ENCODE measurements at regions not wholly inside any gene's neighbourhood (a gene's known extent, or its start where the extent isn't known, plus 50 kb on each side); places are given as distances from the start of the nearest gene placed in this dataset.

DNA sequence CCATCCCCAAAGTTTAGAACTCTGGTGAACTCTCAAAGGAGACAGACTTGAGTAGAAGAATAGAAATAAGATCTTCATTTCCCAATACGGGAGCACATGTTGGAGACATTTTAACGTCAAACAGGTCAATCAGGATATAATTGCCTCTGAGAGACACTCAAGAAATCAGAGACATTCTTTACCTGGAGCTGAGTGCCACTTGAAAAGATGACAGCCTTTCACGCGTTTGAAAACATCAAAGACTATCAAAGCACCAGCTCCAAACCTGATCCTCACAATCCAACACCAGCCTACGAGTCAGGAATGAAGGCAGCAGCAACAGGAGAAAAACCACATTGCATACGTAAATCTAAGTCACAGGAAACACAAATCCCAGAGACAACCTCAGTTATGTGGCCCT is 571.5 kb upstream of the CDH4 start:
- Histone ChIP-seq H3K9me3 (ENCODE audit: insufficient read depth in 2 of 2, low read depth in 1 of 2, low read length in 1 of 2) (no peaks in the 10 kb centered on the region), H2BK120ac (replicated peaks; ENCODE audit: low read depth, low read length) (no peak overlapping the region), H3K4me3 (ENCODE audit: extremely low read depth in 1 of 4, insufficient read depth in 2 of 4, low read depth in 3 of 4, low read length in 4 of 4) (no peak overlapping the region), H4K5ac (ENCODE audit: insufficient read length, low read depth, low read length) (no peak overlapping the region), H3K4ac (replicated peaks; ENCODE audit: insufficient read length, low read depth, low read length) (no peak overlapping the region), H2BK12ac (ENCODE audit: low read depth, low read length) (no peak overlapping the region), H2AK5ac (ENCODE audit: low read depth, low read length) (no peak overlapping the region), H3K79me1 (ENCODE audit: low read depth, low read length) (no peaks in the 10 kb centered on the region), H2BK20ac (ENCODE audit: low read length) (no peak overlapping the region), H3K79me2 (ENCODE audit: control insufficient read depth in 1 of 2, insufficient read depth in 2 of 2, low read length in 2 of 2) (no peaks in the 10 kb centered on the region), H3K23me2 (ENCODE audit: low read depth, low read length) (no peaks in the 10 kb centered on the region), H3K9ac (replicated peaks in 1 of 4; ENCODE audit: extremely low read depth in 1 of 4, low read depth in 3 of 4, low read length in 3 of 4) (no peak overlapping the region), H3K18ac (ENCODE audit: extremely low read depth, low read length) (no peak overlapping the region), H3K23ac (ENCODE audit: insufficient read length) (no peak overlapping the region), H4K8ac (ENCODE audit: extremely low read depth, insufficient read depth, low read length) (no peak overlapping the region), H3K56ac (replicated peaks; ENCODE audit: insufficient read length, low read depth, low read length) (no peak overlapping the region), H4K91ac (replicated peaks; ENCODE audit: insufficient read length, low read length) (no peak overlapping the region), H4K20me1 (replicated peaks in 1 of 2; ENCODE audit: control insufficient read depth in 1 of 2, insufficient read depth in 2 of 2, low read length in 2 of 2) (no peaks in the 10 kb centered on the region), H3K27ac (ENCODE audit: low read depth, low read length) (no peak overlapping the region), H2AFZ (ENCODE audit: low read length) (0 out of 2 replicates have a peak overlapping the region, but pooled peaks have one; percentile 35), H2BK15ac (ENCODE audit: low read length) (no peak overlapping the region; the same call in 1 of the 2 replicates), H3K4me2 (ENCODE audit: insufficient read depth in 1 of 2, low read depth in 2 of 2, low read length in 2 of 2) (no peak overlapping the region), H3K27me3 (replicated peaks in 1 of 4; ENCODE audit: control insufficient read depth in 3 of 4, extremely low read depth in 1 of 4, insufficient read depth in 3 of 4, low read length in 3 of 4) (no peaks in the 10 kb centered on the region; a peak in 1 of 7 replicates), H3K14ac (ENCODE audit: insufficient read length) (no peak overlapping the region), H2BK5ac (ENCODE audit: low read depth, low read length) (no peak overlapping the region), H3K4me1 (replicated peaks in 1 of 4; ENCODE audit: control insufficient read depth in 3 of 4, insufficient read depth in 4 of 4, low read length in 3 of 4) (no peaks in the 10 kb centered on the region), H3K36me3 (ENCODE audit: control insufficient read depth in 2 of 4, insufficient read depth in 4 of 4, low read length in 3 of 4) (no peaks in the 10 kb centered on the region)
- FAIRE-seq (no peak), DNase-seq (ENCODE audit: low read depth in 1 of 2, low spot score in 2 of 2) (no peak)
- WGBS, 2 experiments (ENCODE audit: extremely low coverage in 1 of 2, insufficient coverage in 1 of 2, insufficient read length in 1 of 2, insufficient replicate concordance in 2 of 2, low coverage in 1 of 2, low lambda C conversion rate in 2 of 2, missing lambda C conversion rate in 1 of 2) = 86% methylated on average over 6 of the region's 6 CpGs; no CpG with 5 or more reads in 1 of the 2 experiments
- TF ChIP-seq RXRA (IDR thresholded peaks at IDR 0.05; ENCODE audit: insufficient read depth, low read depth, low read length) = no peak
- no peak for TF ChIP-seq CBX8 (IDR thresholded peaks at IDR 0.05; ENCODE audit: borderline replicate concordance, low read depth, low read length)
- TF ChIP-seq TAF1 (IDR thresholded peaks at IDR 0.05; ENCODE audit: low read depth, low read length) = no peak
- no peak for TF ChIP-seq ASH2L (IDR thresholded peaks at IDR 0.05; ENCODE audit: low read length)
- no peak for TF ChIP-seq POU5F1 (IDR thresholded peaks at IDR 0.05; ENCODE audit: low read depth, low read length)
- no peak for TF ChIP-seq CHD1 (IDR thresholded peaks at IDR 0.05; ENCODE audit: low read depth, low read length)
- no peak for TF ChIP-seq USF2 (IDR thresholded peaks at IDR 0.05; ENCODE audit: low read length)
- TF ChIP-seq RAD21 (IDR thresholded peaks at IDR 0.05 in 1 of 2, conservative IDR thresholded peaks at IDR 0.05 in 1 of 2; ENCODE audit: low read depth in 2 of 2, low read length in 2 of 2) = no peak
- no peak for TF ChIP-seq KDM5A (IDR thresholded peaks at IDR 0.05; ENCODE audit: low read length)
- TF ChIP-seq POLR2AphosphoS5 (IDR thresholded peaks at IDR 0.05; ENCODE audit: low read depth, low read length) = no peak
- TF ChIP-seq KDM4A (IDR thresholded peaks at IDR 0.05; ENCODE audit: low read depth, low read length, severe bottlenecking) = no peak
- no peak for TF ChIP-seq JUND (IDR thresholded peaks at IDR 0.05; ENCODE audit: low read length)
- POLR2A ChIA-PET (ENCODE audit: partially characterized antibody) = no interaction called here
- CTCF ChIA-PET (ENCODE audit: partially characterized antibody) = interaction anchor here (0.7 kb wide), 1 partner anchor 49 kb away, joined by 3 read pairs; no protein-coding TSS in a partner anchor

Measured in H1 (cell line).